ENCODE measurements at regions not wholly inside any gene's neighbourhood (a gene's known extent, or its start where the extent isn't known, plus 50 kb on each side); places are given as distances from the start of the nearest gene placed in this dataset.

DNA sequence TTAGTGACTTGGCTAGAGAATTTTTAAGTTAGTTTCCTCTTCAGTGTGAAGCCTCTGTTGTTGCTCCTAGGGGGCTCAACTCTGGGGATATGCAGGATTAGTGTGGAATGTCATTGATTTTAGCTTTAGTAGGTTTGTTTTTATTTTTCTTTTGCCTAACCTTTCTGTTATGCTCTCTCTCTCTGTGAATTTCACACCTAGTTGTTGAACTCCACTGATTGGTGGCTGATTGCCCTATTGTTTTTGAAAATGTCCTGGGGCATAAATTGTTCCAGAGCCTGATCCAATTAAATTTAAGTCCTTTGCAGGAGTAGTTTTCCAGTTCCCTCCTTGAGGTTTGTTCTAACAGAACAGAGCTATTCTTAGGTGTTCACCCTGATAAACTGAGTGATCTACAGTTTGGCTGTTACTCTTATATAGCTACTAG, 393.3 kb upstream of the CTSO start:
- DNase-seq (ENCODE audit: low read depth in 4 of 6, low spot score in 6 of 6) = no peak
- H3K4me3 ChIP-seq (ENCODE audit: low read depth, low read length) = no peak overlapping the region
- H3K9me3 ChIP-seq (ENCODE audit: control insufficient read depth, insufficient read depth, low read length) = no peaks in the 10 kb centered on the region
- H3K36me3 ChIP-seq (ENCODE audit: control insufficient read depth, insufficient read depth, low read length) = no peaks in the 10 kb centered on the region
- no peaks in the 10 kb centered on the region for H3K27me3 ChIP-seq (ENCODE audit: control insufficient read depth, insufficient read depth, low read length)
- no peak overlapping the region for H3K27ac ChIP-seq (ENCODE audit: low read depth, low read length)
- H3K4me1 ChIP-seq (ENCODE audit: control insufficient read depth, insufficient read depth, low read length) = no peaks in the 10 kb centered on the region

GRCh38 chr4:156344397-156344796, 390.7 kb upstream of the CTSO start:
- Histone ChIP-seq H3K9me3 (ENCODE audit: control insufficient read depth, insufficient read depth, low read length) (no peaks in the 10 kb centered on the region), H3K27ac (ENCODE audit: low read depth, low read length) (no peak overlapping the region), H3K36me3 (ENCODE audit: control insufficient read depth, insufficient read depth, low read length) (no peaks in the 10 kb centered on the region), H3K27me3 (ENCODE audit: control insufficient read depth, insufficient read depth, low read length) (no peaks in the 10 kb centered on the region), H3K4me1 (ENCODE audit: control insufficient read depth, insufficient read depth, low read length) (no peaks in the 10 kb centered on the region), H3K4me3 (ENCODE audit: low read depth, low read length) (no peak overlapping the region)
- no peak for DNase-seq (ENCODE audit: low read depth in 4 of 6, low spot score in 6 of 6)
- WGBS (ENCODE audit: insufficient coverage) = no CpG with 5 or more reads among the region's 1 CpG

DNA sequence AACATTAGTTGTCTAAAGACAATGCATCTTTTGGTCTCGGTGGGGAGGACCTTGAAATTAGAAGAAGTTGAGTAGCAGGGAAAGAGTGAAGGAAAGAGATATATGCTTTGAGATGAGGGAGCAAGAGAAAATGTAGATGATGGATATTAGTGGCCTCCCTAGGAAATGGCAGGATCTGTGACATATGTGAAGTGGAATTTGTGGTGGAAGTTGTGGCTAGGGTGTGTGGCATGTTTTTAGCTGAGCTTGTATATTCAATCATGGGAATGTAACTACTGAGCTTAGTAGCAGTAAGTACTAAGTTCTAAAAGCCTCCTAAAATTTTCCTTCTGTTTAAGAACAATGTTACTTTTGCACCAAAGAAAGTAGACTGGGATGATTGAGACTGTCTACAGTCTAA, 382.8 kb upstream of the CTSO start:
- no peak overlapping the region for H3K27ac ChIP-seq (ENCODE audit: low read depth, low read length)
- H3K36me3 ChIP-seq (ENCODE audit: control insufficient read depth, insufficient read depth, low read length) = no peaks in the 10 kb centered on the region
- no peaks in the 10 kb centered on the region for H3K9me3 ChIP-seq (ENCODE audit: control insufficient read depth, insufficient read depth, low read length)
- no peaks in the 10 kb centered on the region for H3K27me3 ChIP-seq (ENCODE audit: control insufficient read depth, insufficient read depth, low read length)
- H3K4me1 ChIP-seq (ENCODE audit: control insufficient read depth, insufficient read depth, low read length) = no peaks in the 10 kb centered on the region
- H3K4me3 ChIP-seq (ENCODE audit: low read depth, low read length) = no peak overlapping the region
- WGBS (ENCODE audit: insufficient coverage) = 83% methylated on average over 1 of the region's 1 CpG
- no peak for DNase-seq (ENCODE audit: low read depth in 4 of 6, low spot score in 6 of 6)

DNA sequence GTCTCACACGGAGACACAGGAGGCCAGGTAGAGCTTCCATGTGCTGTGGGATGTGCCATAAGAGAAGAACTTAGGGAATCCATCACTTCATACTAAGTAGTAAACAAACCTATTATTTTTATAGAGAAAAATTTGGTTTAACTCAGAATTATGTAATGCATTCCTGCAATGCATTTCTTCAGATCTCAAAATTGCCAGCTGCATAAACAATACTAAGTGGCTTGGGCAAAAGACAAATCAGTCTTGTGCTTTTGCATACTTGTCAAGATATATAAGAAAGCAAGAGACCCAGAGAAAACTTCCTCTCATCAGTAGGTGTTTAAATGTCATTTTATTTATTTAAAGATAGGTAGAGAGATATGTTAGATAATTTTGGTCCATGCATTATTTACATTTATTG, 382.1 kb upstream of the CTSO start:
- no peak for DNase-seq (ENCODE audit: low read depth in 4 of 6, low spot score in 6 of 6)
- WGBS (ENCODE audit: insufficient coverage) = no CpG with 5 or more reads among the region's 1 CpG
- H3K36me3 ChIP-seq (ENCODE audit: control insufficient read depth, insufficient read depth, low read length) = no peaks in the 10 kb centered on the region
- H3K4me1 ChIP-seq (ENCODE audit: control insufficient read depth, insufficient read depth, low read length) = no peaks in the 10 kb centered on the region
- no peak overlapping the region for H3K27ac ChIP-seq (ENCODE audit: low read depth, low read length)
- no peaks in the 10 kb centered on the region for H3K27me3 ChIP-seq (ENCODE audit: control insufficient read depth, insufficient read depth, low read length)
- H3K9me3 ChIP-seq (ENCODE audit: control insufficient read depth, insufficient read depth, low read length) = no peaks in the 10 kb centered on the region
- H3K4me3 ChIP-seq (ENCODE audit: low read depth, low read length) = no peak overlapping the region

DNA sequence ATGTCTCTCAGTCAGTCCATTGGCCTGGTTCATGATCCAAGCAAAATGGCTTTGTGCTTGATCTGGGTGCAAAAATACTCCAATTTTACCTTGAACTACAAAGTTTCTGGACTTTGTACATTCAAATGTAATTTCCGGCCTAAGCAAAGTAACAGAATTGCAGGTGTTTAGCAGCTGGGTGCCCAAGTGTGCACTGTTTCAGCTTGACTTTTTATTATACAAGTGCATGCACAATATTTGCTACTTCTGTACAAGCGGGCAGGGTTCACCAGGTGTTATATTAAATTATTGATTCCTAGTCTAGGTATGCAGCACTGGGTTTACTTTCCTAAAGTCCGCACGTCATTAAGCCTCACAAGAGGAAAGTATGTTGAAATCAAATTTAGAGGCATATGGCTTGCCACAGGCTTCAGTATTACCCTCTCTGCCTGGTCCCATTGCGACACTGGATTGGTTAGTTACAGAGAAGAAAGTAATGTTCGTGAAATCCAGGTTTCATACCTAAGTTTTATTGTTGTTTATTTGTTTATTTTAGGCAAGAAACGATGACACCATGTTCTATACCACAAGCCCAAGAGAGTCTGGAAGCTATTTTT, 376.9 kb upstream of the CTSO start:
- H3K36me3 ChIP-seq (ENCODE audit: control insufficient read depth, insufficient read depth, low read length) = no peaks in the 10 kb centered on the region
- WGBS (ENCODE audit: insufficient coverage) = 100% methylated on average over 2 of the region's 7 CpGs

GRCh38 chr4:156329779-156330178, 376.1 kb upstream of the CTSO start:
- DNase-seq (ENCODE audit: low read depth in 4 of 6, low spot score in 6 of 6) = no peak
- Histone ChIP-seq H3K36me3 (ENCODE audit: control insufficient read depth, insufficient read depth, low read length) (no peaks in the 10 kb centered on the region), H3K9me3 (ENCODE audit: control insufficient read depth, insufficient read depth, low read length) (no peaks in the 10 kb centered on the region), H3K27me3 (ENCODE audit: control insufficient read depth, insufficient read depth, low read length) (no peaks in the 10 kb centered on the region), H3K4me3 (ENCODE audit: low read depth, low read length) (no peak overlapping the region), H3K27ac (ENCODE audit: low read depth, low read length) (no peak overlapping the region), H3K4me1 (ENCODE audit: control insufficient read depth, insufficient read depth, low read length) (no peaks in the 10 kb centered on the region)
- WGBS (ENCODE audit: insufficient coverage) = no CpG with 5 or more reads among the region's 1 CpG

More for the DNA sequence above, 376.9 kb upstream of the CTSO start:
- Histone ChIP-seq H3K9me3 (ENCODE audit: control insufficient read depth, insufficient read depth, low read length) (no peaks in the 10 kb centered on the region), H3K4me1 (ENCODE audit: control insufficient read depth, insufficient read depth, low read length) (no peaks in the 10 kb centered on the region), H3K4me3 (ENCODE audit: low read depth, low read length) (no peak overlapping the region), H3K27me3 (ENCODE audit: control insufficient read depth, insufficient read depth, low read length) (no peaks in the 10 kb centered on the region), H3K27ac (ENCODE audit: low read depth, low read length) (no peak overlapping the region)
- DNase-seq (ENCODE audit: low read depth in 4 of 6, low spot score in 6 of 6) = no peak

DNA sequence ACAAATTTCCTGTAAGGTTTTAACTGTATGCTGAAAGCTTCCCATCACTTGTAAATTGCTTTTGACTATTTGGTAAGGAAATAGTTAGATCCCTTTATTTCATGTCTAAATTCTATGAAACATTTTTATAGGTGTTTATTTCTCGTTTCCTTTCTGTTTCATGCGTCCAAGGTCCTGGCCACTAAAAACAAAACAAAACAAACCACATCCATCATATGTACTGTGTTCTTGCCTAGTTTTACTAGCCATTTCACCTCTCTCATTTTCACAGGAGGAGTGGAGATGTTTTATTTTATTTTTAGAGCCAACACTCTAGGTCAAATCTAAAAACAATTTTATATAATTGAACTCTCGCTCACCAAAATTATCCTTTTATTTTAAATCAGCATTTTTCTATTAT, 375.2 kb upstream of the CTSO start:
- Histone ChIP-seq H3K4me3 (ENCODE audit: low read depth, low read length) (no peak overlapping the region), H3K4me1 (ENCODE audit: control insufficient read depth, insufficient read depth, low read length) (no peaks in the 10 kb centered on the region), H3K36me3 (ENCODE audit: control insufficient read depth, insufficient read depth, low read length) (no peaks in the 10 kb centered on the region), H3K27me3 (ENCODE audit: control insufficient read depth, insufficient read depth, low read length) (no peaks in the 10 kb centered on the region), H3K27ac (ENCODE audit: low read depth, low read length) (no peak overlapping the region), H3K9me3 (ENCODE audit: control insufficient read depth, insufficient read depth, low read length) (no peaks in the 10 kb centered on the region)
- no peak for DNase-seq (ENCODE audit: low read depth in 4 of 6, low spot score in 6 of 6)
- no CpG with 5 or more reads among the region's 3 CpGs for WGBS (ENCODE audit: insufficient coverage)

GRCh38 chr4:156326246-156326645, 372.6 kb upstream of the CTSO start:
- no peaks in the 10 kb centered on the region for H3K9me3 ChIP-seq (ENCODE audit: control insufficient read depth, insufficient read depth, low read length)
- no peaks in the 10 kb centered on the region for H3K27me3 ChIP-seq (ENCODE audit: control insufficient read depth, insufficient read depth, low read length)
- H3K27ac ChIP-seq (ENCODE audit: low read depth, low read length) = no peak overlapping the region
- H3K4me1 ChIP-seq (ENCODE audit: control insufficient read depth, insufficient read depth, low read length) = no peaks in the 10 kb centered on the region
- H3K36me3 ChIP-seq (ENCODE audit: control insufficient read depth, insufficient read depth, low read length) = no peaks in the 10 kb centered on the region
- 90% methylated on average over 2 of the region's 4 CpGs for WGBS (ENCODE audit: insufficient coverage)
- H3K4me3 ChIP-seq (ENCODE audit: low read depth, low read length) = no peak overlapping the region
- DNase-seq (ENCODE audit: low read depth in 4 of 6, low spot score in 6 of 6) = no peak

- no peaks in the 10 kb centered on the region for H3K36me3 ChIP-seq (ENCODE audit: control insufficient read depth, insufficient read depth, low read length)
- no peak for DNase-seq (ENCODE audit: low read depth in 4 of 6, low spot score in 6 of 6)
- H3K4me3 ChIP-seq (ENCODE audit: low read depth, low read length) = no peak overlapping the region
- H3K4me1 ChIP-seq (ENCODE audit: control insufficient read depth, insufficient read depth, low read length) = no peaks in the 10 kb centered on the region
- peaks cover 2% of the 10 kb centered on the region for H3K9me3 ChIP-seq (ENCODE audit: control insufficient read depth, insufficient read depth, low read length)
- no peak overlapping the region for H3K27ac ChIP-seq (ENCODE audit: low read depth, low read length)
- no peaks in the 10 kb centered on the region for H3K27me3 ChIP-seq (ENCODE audit: control insufficient read depth, insufficient read depth, low read length)
These were observed 368.9 kb upstream of the CTSO start for GRCh38 chr4:156322592-156322991.

- H3K27ac ChIP-seq (ENCODE audit: low read depth, low read length) = no peak overlapping the region
- no peaks in the 10 kb centered on the region for H3K4me1 ChIP-seq (ENCODE audit: control insufficient read depth, insufficient read depth, low read length)
- H3K9me3 ChIP-seq (ENCODE audit: control insufficient read depth, insufficient read depth, low read length) = peaks cover 4% of the 10 kb centered on the region
- H3K4me3 ChIP-seq (ENCODE audit: low read depth, low read length) = no peak overlapping the region
- DNase-seq (ENCODE audit: low read depth in 4 of 6, low spot score in 6 of 6) = no peak
- no peaks in the 10 kb centered on the region for H3K36me3 ChIP-seq (ENCODE audit: control insufficient read depth, insufficient read depth, low read length)
- WGBS (ENCODE audit: insufficient coverage) = 92% methylated on average over 1 of the region's 2 CpGs
- H3K27me3 ChIP-seq (ENCODE audit: control insufficient read depth, insufficient read depth, low read length) = no peaks in the 10 kb centered on the region
These were observed 367.5 kb upstream of the CTSO start for GRCh38 chr4:156321203-156321602.
